OCI-LY3 (cell line): ENCODE measurements at regions not wholly inside any gene's neighbourhood (a gene's known extent, or its start where the extent isn't known, plus 50 kb on each side); places are given as distances from the start of the nearest gene placed in this dataset.

ENCODE experiments used
- CTCF ChIP-seq: fragments of 200-600, 300-600 bp; sonication (generic); IDR thresholded peaks from 2 replicates; pipeline ENCODE4 v1.5.1; 2014; ENCODE audit warnings: antibody characterized with exemption, low read length, low read depth
- EZH2phosphoT487 ChIP-seq: fragments of 200-600 bp; shearing (Covaris generic); IDR thresholded peaks from 2 replicates; pipeline ENCODE4 v1.6.1; 2018; ENCODE audit warnings: antibody characterized with exemption, mixed run types, low read depth

GRCh38 chr6:166716910-166717617 is 90.0 kb upstream of the RPS6KA2 start:
- no peak for TF ChIP-seq CTCF
- no peak for TF ChIP-seq EZH2phosphoT487
